Kidney epithelial cell (primary cell): ENCODE measurements at regions not wholly inside any gene's neighbourhood (a gene's known extent, or its start where the extent isn't known, plus 50 kb on each side); places are given as distances from the start of the nearest gene placed in this dataset.
"Not testable (repeated sequence)": the region's sequence is repeated elsewhere in the genome, so short reads cannot be mapped to it uniquely, and the experiment has no call there.

Experiments
- DNase-seq: peaks from one replicate; pipeline ENCODE4 v3.0.0-alpha.2; 2010; ENCODE audit warnings: low read depth
- H3K27me3 ChIP-seq: 2 replicates; pipeline ENCODE4 v1.6.0; 2011; ENCODE audit warnings: low read length; ENCODE audit not compliant: control insufficient read depth, insufficient read depth
- H3K36me3 ChIP-seq: 2 replicates; pipeline ENCODE4 v1.5.1; 2011; ENCODE audit warnings: low read length; ENCODE audit not compliant: control insufficient read depth, insufficient read depth
- H3K4me3 ChIP-seq: 2 replicates; pipeline ENCODE4 v1.5.1; 2011; ENCODE audit warnings: low read depth, mild to moderate bottlenecking, control low read depth, low read length
- TF ChIP-seq, protein P1 (sequence below): IDR thresholded peaks from 2 replicates; pipeline ENCODE4 v1.5.1; 2011; ENCODE audit warnings: mild to moderate bottlenecking, moderate library complexity, low read length, control low read depth, inconsistent platforms; ENCODE audit not compliant: insufficient read depth, poor library complexity, severe bottlenecking

DNA sequence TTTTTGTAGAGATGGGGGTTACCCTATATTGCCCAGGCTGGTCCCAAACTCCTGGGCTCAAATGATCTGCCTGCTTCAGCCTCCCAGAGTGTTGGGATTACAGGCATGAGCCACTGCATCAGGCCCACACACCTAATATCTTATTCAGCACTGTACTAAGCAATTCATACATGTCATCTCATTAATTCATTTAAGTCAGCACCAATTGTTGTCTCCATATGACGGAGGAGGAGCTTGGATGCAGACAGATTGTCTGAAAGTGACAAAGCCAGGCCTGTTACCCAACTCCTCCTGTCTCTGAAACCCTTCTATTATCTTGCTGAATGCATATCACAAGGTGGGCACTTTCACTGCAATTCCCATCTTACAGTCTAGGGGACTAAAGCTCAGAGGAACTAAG lies 57.5 kb upstream of the ALX4 start:
- H3K4me3 ChIP-seq = no peak overlapping the region
- TF ChIP-seq, protein P1, sequence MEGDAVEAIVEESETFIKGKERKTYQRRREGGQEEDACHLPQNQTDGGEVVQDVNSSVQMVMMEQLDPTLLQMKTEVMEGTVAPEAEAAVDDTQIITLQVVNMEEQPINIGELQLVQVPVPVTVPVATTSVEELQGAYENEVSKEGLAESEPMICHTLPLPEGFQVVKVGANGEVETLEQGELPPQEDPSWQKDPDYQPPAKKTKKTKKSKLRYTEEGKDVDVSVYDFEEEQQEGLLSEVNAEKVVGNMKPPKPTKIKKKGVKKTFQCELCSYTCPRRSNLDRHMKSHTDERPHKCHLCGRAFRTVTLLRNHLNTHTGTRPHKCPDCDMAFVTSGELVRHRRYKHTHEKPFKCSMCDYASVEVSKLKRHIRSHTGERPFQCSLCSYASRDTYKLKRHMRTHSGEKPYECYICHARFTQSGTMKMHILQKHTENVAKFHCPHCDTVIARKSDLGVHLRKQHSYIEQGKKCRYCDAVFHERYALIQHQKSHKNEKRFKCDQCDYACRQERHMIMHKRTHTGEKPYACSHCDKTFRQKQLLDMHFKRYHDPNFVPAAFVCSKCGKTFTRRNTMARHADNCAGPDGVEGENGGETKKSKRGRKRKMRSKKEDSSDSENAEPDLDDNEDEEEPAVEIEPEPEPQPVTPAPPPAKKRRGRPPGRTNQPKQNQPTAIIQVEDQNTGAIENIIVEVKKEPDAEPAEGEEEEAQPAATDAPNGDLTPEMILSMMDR = no peak

DNA sequence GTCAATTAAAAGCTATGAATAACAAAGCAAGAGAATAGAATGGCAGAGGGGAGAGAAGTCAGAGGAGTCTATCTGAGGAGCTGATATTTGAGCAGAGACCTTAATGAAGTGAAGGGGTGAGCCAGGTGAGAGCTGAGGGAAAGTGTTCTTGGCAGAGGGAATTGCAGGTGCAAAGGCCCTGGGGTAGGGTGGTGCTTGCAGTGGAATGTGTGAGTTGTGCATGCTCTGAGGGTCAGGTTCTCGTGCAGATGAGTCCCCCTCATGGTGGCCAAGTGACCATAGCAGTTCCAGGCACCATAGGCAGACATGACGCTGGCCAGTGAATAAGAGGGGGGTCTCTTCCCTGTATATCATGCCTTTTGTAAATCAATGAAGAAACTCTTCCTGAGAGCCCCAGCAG lies 58.9 kb upstream of the ALX4 start:
- no peaks in the 10 kb centered on the region for H3K36me3 ChIP-seq
- peaks cover 8% of the 10 kb centered on the region for H3K27me3 ChIP-seq
- no peak for DNase-seq
- TF ChIP-seq, protein P1 = no peak
- H3K4me3 ChIP-seq = no peak overlapping the region

More for the DNA sequence above, 57.5 kb upstream of the ALX4 start:
- Histone ChIP-seq H3K27me3 (peaks cover 10% of the 10 kb centered on the region), H3K36me3 (no peaks in the 10 kb centered on the region)
- no peak for DNase-seq

DNA sequence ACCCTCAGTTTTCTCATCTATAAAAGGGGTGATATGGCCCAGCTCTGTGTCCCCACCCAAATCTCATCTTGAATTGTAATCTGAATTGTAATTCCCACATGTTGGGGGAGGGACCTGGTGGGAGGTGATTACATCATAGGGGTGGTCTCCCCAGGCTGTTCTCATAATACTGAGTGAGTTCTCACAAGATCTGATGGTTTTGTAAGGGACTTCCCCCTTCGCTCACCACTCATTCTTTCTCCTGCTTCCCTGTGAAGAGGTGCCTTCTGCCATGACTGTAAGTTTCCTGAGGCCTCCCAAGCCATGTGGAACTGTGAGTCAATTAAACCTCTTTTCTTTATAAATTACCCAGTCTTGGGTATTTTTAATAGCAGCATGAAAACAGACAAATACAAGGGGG lies 61.1 kb upstream of the ALX4 start:
- not testable (repeated sequence) for DNase-seq, H3K27me3 ChIP-seq, H3K36me3 ChIP-seq, H3K4me3 ChIP-seq

DNA sequence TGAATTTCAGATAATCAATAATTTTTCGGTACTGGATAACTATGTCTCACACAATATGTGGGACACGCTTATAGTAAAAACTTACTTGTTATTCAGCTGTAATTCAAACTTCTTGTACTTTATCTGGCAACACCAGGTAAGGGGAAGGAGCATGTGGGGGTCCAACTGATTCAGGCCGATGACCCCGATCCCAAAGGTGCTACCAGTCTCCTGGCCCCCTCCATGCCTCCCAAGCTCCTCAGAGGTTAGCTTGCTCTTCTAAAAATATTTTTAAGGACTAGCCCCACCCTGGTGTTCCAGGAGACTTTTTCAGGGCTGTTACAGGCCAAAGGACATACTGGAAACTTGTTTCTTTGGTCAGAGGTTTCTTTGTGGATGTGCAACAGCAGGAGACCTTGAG lies 61.8 kb upstream of the ALX4 start:
- Histone ChIP-seq H3K36me3 (no peaks in the 10 kb centered on the region), H3K27me3 (no peaks in the 10 kb centered on the region), H3K4me3 (no peak overlapping the region)
- TF ChIP-seq, protein P1 = no peak
- DNase-seq = no peak

DNA sequence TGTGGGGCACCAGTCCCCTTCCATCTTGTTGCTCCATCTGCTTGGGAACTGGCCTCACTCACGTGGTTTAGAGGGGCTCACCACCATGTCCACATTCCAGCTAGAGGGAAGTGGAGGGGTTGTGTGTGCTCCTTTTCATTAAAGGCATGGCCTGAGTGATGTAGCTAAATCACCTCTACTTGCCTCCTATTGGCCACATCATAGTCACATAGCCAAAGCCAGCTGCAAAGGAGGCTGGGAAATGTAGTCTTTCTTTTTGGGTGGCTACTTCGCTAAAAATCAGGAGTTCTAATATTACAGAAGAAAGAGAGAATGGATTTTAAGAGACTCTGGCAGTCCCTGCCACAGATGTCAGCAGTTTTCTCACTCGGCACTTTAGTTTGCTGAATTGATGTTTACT lies 63.0 kb upstream of the ALX4 start:
- Histone ChIP-seq H3K36me3 (no peaks in the 10 kb centered on the region), H3K27me3 (no peaks in the 10 kb centered on the region), H3K4me3 (no peak overlapping the region)
- TF ChIP-seq, protein P1 = no peak
- no peak for DNase-seq

DNA sequence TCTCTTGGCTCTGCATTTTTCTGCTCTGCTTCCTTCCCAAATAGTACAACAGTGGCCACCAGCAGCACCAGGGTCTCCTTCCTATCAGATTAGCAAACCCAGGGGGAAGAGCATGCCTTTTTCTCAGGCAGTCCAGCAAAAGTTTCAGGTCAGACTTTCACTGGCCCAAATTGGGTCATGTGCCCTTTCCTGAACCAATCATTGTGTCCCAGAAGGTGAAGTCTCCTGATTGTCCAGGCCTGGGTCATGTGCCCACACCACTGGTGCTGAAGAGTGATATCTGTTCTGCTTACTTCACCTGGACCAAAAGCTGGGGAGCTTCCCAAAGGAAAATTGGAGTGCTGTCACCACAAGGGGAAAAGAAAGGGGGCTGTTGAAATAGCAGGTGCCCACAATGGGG lies 64.1 kb upstream of the ALX4 start:
- H3K4me3 ChIP-seq = no peak overlapping the region
- TF ChIP-seq, protein P1 = no peak
- no peaks in the 10 kb centered on the region for H3K36me3 ChIP-seq
- DNase-seq = no peak
- H3K27me3 ChIP-seq = no peaks in the 10 kb centered on the region
